ENCODE measurements at regions not wholly inside any gene's neighbourhood (a gene's known extent, or its start where the extent isn't known, plus 50 kb on each side); places are given as distances from the start of the nearest gene placed in this dataset.

- no peak for TF ChIP-seq CTCF (conservative IDR thresholded peaks at IDR 0.05; ENCODE audit: low read depth, low read length)
- DNase-seq (ENCODE audit: low read depth) = no peak
- H3K4me3 ChIP-seq (ENCODE audit: low read length) = no peak overlapping the region
Measured at GRCh38 chr4:180788729-180789128, 1454.5 kb upstream of the TENM3 start.

GRCh38 chr4:180789929-180790328 lies 1453.3 kb upstream of the TENM3 start:
- no peak for TF ChIP-seq CTCF (conservative IDR thresholded peaks at IDR 0.05; ENCODE audit: low read depth, low read length)
- H3K4me3 ChIP-seq (ENCODE audit: low read length) = no peak overlapping the region
- no peak for DNase-seq (ENCODE audit: low read depth)

GRCh38 chr4:180790471-180790870 lies 1452.7 kb upstream of the TENM3 start:
- DNase-seq (ENCODE audit: low read depth) = no peak
- H3K4me3 ChIP-seq (ENCODE audit: low read length) = no peak overlapping the region
- TF ChIP-seq CTCF (conservative IDR thresholded peaks at IDR 0.05; ENCODE audit: low read depth, low read length) = no peak

GRCh38 chr4:180792541-180792940 lies 1450.7 kb upstream of the TENM3 start:
- no peak for DNase-seq (ENCODE audit: low read depth)
- H3K4me3 ChIP-seq (ENCODE audit: low read length) = no peak overlapping the region
- TF ChIP-seq CTCF (conservative IDR thresholded peaks at IDR 0.05; ENCODE audit: low read depth, low read length) = no peak

GRCh38 chr4:180794333-180794732 lies 1448.9 kb upstream of the TENM3 start:
- H3K4me3 ChIP-seq (ENCODE audit: low read length) = no peak overlapping the region
- no peak for TF ChIP-seq CTCF (conservative IDR thresholded peaks at IDR 0.05; ENCODE audit: low read depth, low read length)
- DNase-seq (ENCODE audit: low read depth) = no peak

GRCh38 chr4:180798036-180798577 lies 1445.1 kb upstream of the TENM3 start:
- H3K4me3 ChIP-seq (ENCODE audit: low read length) = no peak overlapping the region
- no peak for DNase-seq (ENCODE audit: low read depth)
- no peak for TF ChIP-seq CTCF (conservative IDR thresholded peaks at IDR 0.05; ENCODE audit: low read depth, low read length)

GRCh38 chr4:180799798-180800197 lies 1443.4 kb upstream of the TENM3 start:
- H3K4me3 ChIP-seq (ENCODE audit: low read length) = no peak overlapping the region
- no peak for TF ChIP-seq CTCF (conservative IDR thresholded peaks at IDR 0.05; ENCODE audit: low read depth, low read length)
- no peak for DNase-seq (ENCODE audit: low read depth)

Data from retinal pigment epithelial cell (primary cell).